Lower leg skin (tissue), 3 donors: ENCODE measurements at regions not wholly inside any gene's neighbourhood (a gene's known extent, or its start where the extent isn't known, plus 50 kb on each side); places are given as distances from the start of the nearest gene placed in this dataset.

ENCODE experiments used
- CTCF ChIP-seq, 3 donors: fragments of 450-650 bp; IDR thresholded peaks; one replicate each; pipeline ENCODE4 v1.5.1; 2016; ENCODE audit warnings: antibody characterized with exemption in 3 of 3, mild to moderate bottlenecking in 3 of 3, moderate library complexity in 2 of 3
- POLR2A ChIP-seq, 2 donors: fragments of 450-650 bp; IDR thresholded peaks; one replicate each; pipeline ENCODE4 v1.6.1; 2016 to 2017; ENCODE audit warnings: antibody characterized with exemption in 2 of 2, mild to moderate bottlenecking in 1 of 2, moderate library complexity in 1 of 2

- no peak for TF ChIP-seq CTCF (IDR thresholded peaks at IDR 0.05)
- TF ChIP-seq POLR2A (IDR thresholded peaks at IDR 0.05): no peak
Measured at GRCh38 chr10:10141782-10142382, 875.8 kb upstream of the CELF2 start.
